NB4 (cell line): ENCODE measurements at regions not wholly inside any gene's neighbourhood (a gene's known extent, or its start where the extent isn't known, plus 50 kb on each side); places are given as distances from the start of the nearest gene placed in this dataset.

Experiments used
- DNase-seq: peaks from one replicate; pipeline ENCODE4 v3.0.0; 2010; ENCODE audit warnings: low read depth
- H3K4me3 ChIP-seq: one replicate; pipeline ENCODE4 v1.5.1; 2011; ENCODE audit warnings: mild to moderate bottlenecking, low read depth, low read length, moderate library complexity
- MAX ChIP-seq: IDR thresholded peaks from 2 replicates; pipeline ENCODE4 v1.6.1; 2011; ENCODE audit warnings: low read depth, low read length
- MYC ChIP-seq: IDR thresholded peaks from 2 replicates; pipeline ENCODE4 v1.6.1; 2011; ENCODE audit warnings: low read depth, low read length
- POLR2A ChIP-seq: IDR thresholded peaks from 2 replicates; pipeline ENCODE4 v1.6.1; 2011; ENCODE audit warnings: mild to moderate bottlenecking; ENCODE audit not compliant: insufficient read length; ENCODE audit errors: extremely low read depth
- TF ChIP-seq, protein P1 (sequence below): IDR thresholded peaks from one replicate; pipeline ENCODE4 v1.5.1; 2012; ENCODE audit warnings: low read depth, low read length

- TF ChIP-seq, protein P1, sequence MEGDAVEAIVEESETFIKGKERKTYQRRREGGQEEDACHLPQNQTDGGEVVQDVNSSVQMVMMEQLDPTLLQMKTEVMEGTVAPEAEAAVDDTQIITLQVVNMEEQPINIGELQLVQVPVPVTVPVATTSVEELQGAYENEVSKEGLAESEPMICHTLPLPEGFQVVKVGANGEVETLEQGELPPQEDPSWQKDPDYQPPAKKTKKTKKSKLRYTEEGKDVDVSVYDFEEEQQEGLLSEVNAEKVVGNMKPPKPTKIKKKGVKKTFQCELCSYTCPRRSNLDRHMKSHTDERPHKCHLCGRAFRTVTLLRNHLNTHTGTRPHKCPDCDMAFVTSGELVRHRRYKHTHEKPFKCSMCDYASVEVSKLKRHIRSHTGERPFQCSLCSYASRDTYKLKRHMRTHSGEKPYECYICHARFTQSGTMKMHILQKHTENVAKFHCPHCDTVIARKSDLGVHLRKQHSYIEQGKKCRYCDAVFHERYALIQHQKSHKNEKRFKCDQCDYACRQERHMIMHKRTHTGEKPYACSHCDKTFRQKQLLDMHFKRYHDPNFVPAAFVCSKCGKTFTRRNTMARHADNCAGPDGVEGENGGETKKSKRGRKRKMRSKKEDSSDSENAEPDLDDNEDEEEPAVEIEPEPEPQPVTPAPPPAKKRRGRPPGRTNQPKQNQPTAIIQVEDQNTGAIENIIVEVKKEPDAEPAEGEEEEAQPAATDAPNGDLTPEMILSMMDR = no peak
- TF ChIP-seq MAX (no peak), MYC (no peak), POLR2A (no peak)
- no peak overlapping the region for H3K4me3 ChIP-seq
- no peak for DNase-seq
Measured at GRCh38 chr7:155228894-155229293, 68.8 kb upstream of the INSIG1 start.

DNA sequence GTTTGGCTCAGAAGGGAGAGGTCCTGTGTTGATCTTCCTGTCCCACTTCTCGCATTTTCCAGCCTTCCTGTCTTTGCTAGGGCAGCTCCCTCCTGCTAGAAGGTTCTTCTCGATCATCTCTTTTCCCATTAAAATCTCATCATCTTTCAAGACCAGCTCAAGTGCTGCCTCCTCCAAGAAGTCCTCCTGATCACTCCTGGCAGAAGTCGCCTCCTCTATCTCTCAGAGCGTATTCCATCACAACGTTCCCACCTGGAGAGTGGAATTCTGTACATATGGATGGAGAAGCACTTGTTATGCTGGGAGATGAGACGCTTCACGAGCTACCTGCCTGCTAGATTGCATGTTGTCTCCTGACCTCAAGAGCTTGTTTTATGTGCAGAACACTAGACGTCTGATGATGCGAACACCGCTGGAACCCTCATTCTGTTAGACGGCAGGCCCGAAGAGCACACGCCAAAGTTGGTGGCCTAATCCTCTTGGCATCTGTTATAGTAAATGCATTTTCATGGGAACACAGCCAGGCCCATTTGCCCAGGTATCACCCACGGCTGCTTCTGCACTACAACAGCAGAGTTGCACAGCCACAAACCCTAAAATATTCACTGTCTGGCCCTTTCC, 68.0 kb upstream of the INSIG1 start:
- H3K4me3 ChIP-seq = no peak overlapping the region
- no peak for DNase-seq
- TF ChIP-seq POLR2A = no peak
- TF ChIP-seq, protein P1 = no peak
- no peak for TF ChIP-seq MYC
- no peak for TF ChIP-seq MAX

DNA sequence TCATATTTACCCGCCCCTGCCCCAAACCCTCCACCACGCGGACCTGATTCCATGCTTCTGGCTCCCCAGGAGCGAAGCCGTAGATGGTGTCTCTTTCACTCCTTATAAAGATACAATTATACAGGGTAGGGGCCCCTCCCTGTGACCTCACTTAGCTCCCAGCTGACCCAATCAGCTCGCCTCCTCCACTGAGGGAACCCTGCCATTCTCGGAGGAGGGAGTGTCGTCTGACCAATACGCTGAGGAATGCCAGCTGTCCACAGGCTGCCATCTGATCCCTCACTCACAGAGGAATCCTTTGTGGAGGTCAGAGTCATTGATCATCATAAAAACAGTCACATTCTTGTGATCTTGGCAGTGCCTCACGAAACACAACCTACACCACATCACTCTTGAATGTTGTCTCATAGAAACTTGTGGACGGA, 67.5 kb upstream of the INSIG1 start:
- no peak for DNase-seq
- TF ChIP-seq MYC = no peak
- TF ChIP-seq MAX = no peak
- no peak for TF ChIP-seq POLR2A
- TF ChIP-seq, protein P1 = no peak
- no peak overlapping the region for H3K4me3 ChIP-seq

GRCh38 chr7:155231241-155231800, 66.4 kb upstream of the INSIG1 start:
- DNase-seq = no peak
- TF ChIP-seq, protein P1 = no peak
- TF ChIP-seq MAX = no peak
- TF ChIP-seq MYC = no peak
- TF ChIP-seq POLR2A = no peak

DNA sequence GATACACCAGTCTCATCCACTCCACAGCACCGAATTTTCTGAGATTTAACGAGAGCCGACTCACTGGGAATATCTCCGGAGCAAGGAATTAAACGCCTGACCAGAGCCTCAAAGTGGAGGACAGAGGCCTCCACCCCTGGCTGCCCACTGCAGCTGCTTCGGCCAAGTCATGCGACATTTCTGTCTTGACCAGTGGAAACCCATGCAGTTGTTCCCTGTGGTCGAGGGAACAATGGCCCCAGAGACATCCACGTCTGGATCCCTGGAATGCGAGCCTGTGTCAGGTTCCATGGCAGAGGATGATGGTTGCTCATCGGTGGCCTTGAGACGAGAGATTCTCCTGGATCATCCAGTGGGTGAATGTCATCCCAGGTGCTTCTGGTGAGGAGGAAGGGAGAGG, 65.7 kb upstream of the INSIG1 start:
- TF ChIP-seq, protein P1 = no peak
- no peak for TF ChIP-seq POLR2A
- TF ChIP-seq MAX = no peak
- no peak for TF ChIP-seq MYC
- DNase-seq = no peak
- no peak overlapping the region for H3K4me3 ChIP-seq

More at GRCh38 chr7:155231241-155231800, 66.4 kb upstream of the INSIG1 start:
- H3K4me3 ChIP-seq = no peak overlapping the region
